ENCODE measurements at regions not wholly inside any gene's neighbourhood (a gene's known extent, or its start where the extent isn't known, plus 50 kb on each side); places are given as distances from the start of the nearest gene placed in this dataset.

GRCh38 chr1:188295157-188295556 is 1466.4 kb downstream of the PLA2G4A start:
- H3K27ac ChIP-seq, result no peak overlapping the region
- H3K36me3 ChIP-seq, result no peaks in the 10 kb centered on the region
- H3K4me1 ChIP-seq, result no peaks in the 10 kb centered on the region
- no peaks in the 10 kb centered on the region for H3K9me3 ChIP-seq (replicated peaks)
- no peak overlapping the region for H3K4me3 ChIP-seq
- no peaks in the 10 kb centered on the region for H3K27me3 ChIP-seq
- no peak for DNase-seq

- DNase-seq, result no peak
- no peaks in the 10 kb centered on the region for H3K27me3 ChIP-seq
- H3K4me3 ChIP-seq, result no peak overlapping the region
- H3K4me1 ChIP-seq, result no peaks in the 10 kb centered on the region
- H3K27ac ChIP-seq, result no peak overlapping the region
- H3K9me3 ChIP-seq (replicated peaks), result no peaks in the 10 kb centered on the region
- no peaks in the 10 kb centered on the region for H3K36me3 ChIP-seq
Measured at GRCh38 chr1:188302746-188303145, 1474.0 kb downstream of the PLA2G4A start.

GRCh38 chr1:188314557-188315137 is 1485.9 kb downstream of the PLA2G4A start:
- Histone ChIP-seq H3K4me3 (no peak overlapping the region), H3K27me3 (no peaks in the 10 kb centered on the region), H3K36me3 (no peaks in the 10 kb centered on the region), H3K27ac (no peak overlapping the region), H3K4me1 (no peaks in the 10 kb centered on the region), H3K9me3 (replicated peaks) (no peaks in the 10 kb centered on the region)
- peak in 1 of 2 experiments; percentile 6 for DNase-seq

GRCh38 chr1:188317894-188318293 is 1489.1 kb downstream of the PLA2G4A start:
- Histone ChIP-seq H3K27me3 (no peaks in the 10 kb centered on the region), H3K9me3 (replicated peaks) (no peaks in the 10 kb centered on the region), H3K4me1 (no peaks in the 10 kb centered on the region), H3K27ac (no peak overlapping the region), H3K36me3 (no peaks in the 10 kb centered on the region), H3K4me3 (no peak overlapping the region)
- no peak for DNase-seq

DNA sequence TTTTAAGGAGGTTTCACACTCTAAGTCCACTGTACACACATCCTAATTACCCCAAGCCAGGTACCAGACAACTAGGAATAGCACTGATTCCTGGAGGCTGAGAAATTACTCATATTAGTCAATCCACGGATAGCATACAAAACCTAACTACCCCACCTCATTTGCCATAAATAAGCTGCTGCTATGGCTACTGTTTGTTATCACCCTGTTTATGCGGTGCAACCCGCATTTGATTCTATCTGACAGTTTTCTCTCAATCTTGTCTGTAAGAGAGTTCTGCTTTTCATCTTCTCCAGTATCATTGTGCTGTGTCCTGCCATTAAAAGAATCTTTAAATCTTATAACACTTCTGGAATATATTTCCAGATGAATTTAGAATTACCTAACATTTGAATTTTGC is 1496.5 kb downstream of the PLA2G4A start:
- Histone ChIP-seq H3K4me1 (no peaks in the 10 kb centered on the region), H3K36me3 (no peaks in the 10 kb centered on the region), H3K4me3 (no peak overlapping the region), H3K9me3 (replicated peaks) (no peaks in the 10 kb centered on the region), H3K27me3 (no peaks in the 10 kb centered on the region), H3K27ac (no peak overlapping the region)
- DNase-seq, result no peak

DNA sequence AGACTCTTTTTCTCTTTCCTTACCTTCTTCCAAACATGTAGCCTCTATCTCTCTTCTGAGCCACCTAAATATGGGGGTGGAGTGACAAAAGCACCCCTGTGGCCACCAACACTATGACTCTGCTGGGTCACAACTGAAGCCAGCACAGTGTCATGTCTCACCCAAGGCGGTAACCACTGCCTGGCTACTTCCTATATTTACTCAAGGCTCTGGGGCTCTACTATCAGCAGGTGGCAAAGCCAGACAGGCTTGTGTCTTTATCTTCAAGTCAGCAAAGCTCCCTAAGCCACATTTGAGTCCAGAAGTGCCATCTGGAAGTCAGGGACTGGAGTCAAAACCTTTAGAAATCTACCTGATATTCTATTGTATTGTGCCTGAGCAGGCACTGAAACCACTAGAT is 1515.2 kb downstream of the PLA2G4A start:
- no peaks in the 10 kb centered on the region for H3K27me3 ChIP-seq
- DNase-seq, result no peak
- H3K4me1 ChIP-seq, result no peaks in the 10 kb centered on the region
- no peak overlapping the region for H3K4me3 ChIP-seq
- H3K27ac ChIP-seq, result no peak overlapping the region
- no peaks in the 10 kb centered on the region for H3K36me3 ChIP-seq
- H3K9me3 ChIP-seq (replicated peaks), result no peaks in the 10 kb centered on the region

- Histone ChIP-seq H3K36me3 (no peaks in the 10 kb centered on the region), H3K27ac (no peak overlapping the region), H3K4me3 (no peak overlapping the region), H3K9me3 (replicated peaks) (no peaks in the 10 kb centered on the region), H3K4me1 (no peaks in the 10 kb centered on the region), H3K27me3 (no peaks in the 10 kb centered on the region)
- no peak for DNase-seq
Measured at GRCh38 chr1:188350104-188350503, 1521.4 kb downstream of the PLA2G4A start.

DNA sequence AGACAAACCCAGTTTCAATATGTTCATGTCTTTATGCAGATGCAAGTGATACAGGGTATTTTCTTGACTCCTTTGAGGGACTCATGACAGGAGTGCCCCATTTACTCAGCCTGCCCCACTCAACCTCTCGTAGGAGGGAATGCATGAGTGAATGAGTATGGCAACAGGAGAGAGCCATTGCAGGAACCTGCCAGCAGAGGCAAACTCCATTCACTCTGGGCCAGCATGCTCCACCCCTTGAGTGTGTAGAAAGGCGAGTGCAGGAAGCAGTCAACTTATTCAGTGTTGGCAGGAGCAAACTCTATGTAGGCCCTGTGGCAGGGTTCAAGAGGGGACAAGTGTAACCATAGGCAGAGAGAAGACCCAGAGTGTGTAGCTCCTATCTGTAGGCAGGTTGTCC is 1526.3 kb downstream of the PLA2G4A start:
- Histone ChIP-seq H3K4me1 (no peaks in the 10 kb centered on the region), H3K36me3 (no peaks in the 10 kb centered on the region), H3K27me3 (no peaks in the 10 kb centered on the region), H3K4me3 (no peak overlapping the region), H3K27ac (no peak overlapping the region), H3K9me3 (replicated peaks) (no peaks in the 10 kb centered on the region)
- DNase-seq, result no peak

DNA sequence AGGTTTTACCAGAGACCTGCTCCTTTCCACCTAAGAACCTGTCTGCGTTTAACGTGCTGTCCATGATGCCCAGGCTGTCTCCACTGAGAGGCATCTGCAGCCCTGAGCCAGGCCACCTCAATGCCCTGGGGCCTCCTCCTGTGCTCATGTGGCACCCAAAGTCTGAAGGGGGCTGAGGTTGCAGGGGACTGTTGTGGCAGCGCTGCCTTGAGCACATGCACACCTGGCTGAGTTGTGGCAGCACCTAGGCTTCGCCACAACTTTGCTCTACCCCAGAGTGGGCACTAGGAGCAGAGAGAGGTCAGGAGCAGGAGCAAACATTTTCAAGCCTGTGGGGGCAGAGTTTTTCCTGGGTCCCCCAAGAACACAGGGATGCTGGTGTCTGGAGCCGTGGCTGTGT is 1527.1 kb downstream of the PLA2G4A start:
- no peaks in the 10 kb centered on the region for H3K4me1 ChIP-seq
- H3K27ac ChIP-seq, result no peak overlapping the region
- H3K36me3 ChIP-seq, result no peaks in the 10 kb centered on the region
- H3K4me3 ChIP-seq, result no peak overlapping the region
- no peak for DNase-seq
- H3K9me3 ChIP-seq (replicated peaks), result no peaks in the 10 kb centered on the region
- H3K27me3 ChIP-seq, result no peaks in the 10 kb centered on the region

DNA sequence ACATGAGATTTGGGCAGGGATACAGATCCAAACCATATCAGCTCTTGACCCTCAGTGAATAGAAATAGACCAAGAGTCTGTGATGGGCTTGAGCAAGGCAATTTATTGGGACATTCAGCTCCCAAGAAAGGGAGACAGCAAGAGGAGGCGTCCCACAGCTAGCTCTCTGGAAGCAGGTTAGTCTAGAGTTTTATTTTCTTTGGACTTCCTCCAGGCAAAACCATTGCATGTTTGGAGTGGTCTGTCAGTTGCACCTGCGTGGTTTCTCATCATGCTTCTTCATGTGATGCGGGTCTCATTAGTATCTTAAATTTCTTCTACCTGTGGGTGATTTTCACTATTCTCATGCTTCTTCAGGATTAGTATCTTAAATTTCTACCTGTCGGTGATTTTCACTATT is 1530.6 kb downstream of the PLA2G4A start:
- no peak overlapping the region for H3K4me3 ChIP-seq
- no peak overlapping the region for H3K27ac ChIP-seq
- H3K9me3 ChIP-seq (replicated peaks), result no peaks in the 10 kb centered on the region
- H3K36me3 ChIP-seq, result no peaks in the 10 kb centered on the region
- no peaks in the 10 kb centered on the region for H3K4me1 ChIP-seq
- no peaks in the 10 kb centered on the region for H3K27me3 ChIP-seq
- no peak for DNase-seq

DNA sequence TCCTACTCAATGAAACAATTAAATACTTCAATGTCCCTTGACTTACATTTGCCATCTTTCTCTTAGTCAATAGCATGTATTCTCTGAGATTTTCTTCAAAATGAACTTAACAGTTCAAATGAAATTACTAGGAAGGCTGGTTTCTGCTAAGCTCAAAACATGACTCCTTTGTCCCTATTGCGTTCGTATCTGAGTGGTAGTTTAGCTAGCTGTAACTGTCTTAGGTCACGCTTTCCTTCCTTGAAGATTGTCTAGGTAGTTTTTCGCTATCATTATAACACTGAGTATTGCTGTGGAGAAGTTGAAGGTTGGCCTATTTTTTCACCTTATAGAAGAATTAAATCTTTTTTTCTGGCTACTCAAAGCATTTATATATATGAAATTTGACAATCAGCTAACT is 1535.2 kb downstream of the PLA2G4A start:
- no peak for DNase-seq
- Histone ChIP-seq H3K36me3 (no peaks in the 10 kb centered on the region), H3K27ac (no peak overlapping the region), H3K4me3 (no peak overlapping the region), H3K4me1 (no peaks in the 10 kb centered on the region), H3K27me3 (no peaks in the 10 kb centered on the region), H3K9me3 (replicated peaks) (no peaks in the 10 kb centered on the region)

DNA sequence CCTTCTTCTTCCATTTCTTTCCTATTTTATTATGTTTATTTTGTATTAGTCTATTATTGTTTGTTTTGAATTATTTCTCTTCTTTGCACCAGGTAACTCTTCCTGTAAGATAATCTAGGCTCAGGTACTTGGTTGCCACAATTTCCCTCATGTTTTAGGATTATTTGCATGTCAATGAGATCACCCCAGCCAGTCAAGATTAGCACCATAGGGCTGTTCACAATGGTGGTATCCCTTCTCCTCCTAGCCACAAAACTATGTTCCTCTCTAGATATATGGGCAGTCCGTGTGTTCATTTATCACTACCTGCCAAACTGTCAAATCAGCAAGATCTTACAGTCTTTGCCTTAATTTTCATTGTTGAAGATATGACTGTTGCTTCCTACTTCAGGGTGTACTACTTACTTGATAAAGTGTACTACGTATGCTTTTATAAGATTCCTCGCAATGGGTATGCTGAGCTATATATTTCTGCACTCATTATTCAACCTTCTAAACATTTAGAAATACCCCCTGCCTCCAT is 1536.2 kb downstream of the PLA2G4A start:
- DNase-seq, result no peak
- no peaks in the 10 kb centered on the region for H3K27me3 ChIP-seq
- no peaks in the 10 kb centered on the region for H3K4me1 ChIP-seq
- H3K4me3 ChIP-seq, result no peak overlapping the region
- no peak overlapping the region for H3K27ac ChIP-seq
- no peaks in the 10 kb centered on the region for H3K9me3 ChIP-seq (replicated peaks)
- H3K36me3 ChIP-seq, result no peaks in the 10 kb centered on the region

- DNase-seq, result no peak
Measured at GRCh38 chr1:188365874-188366273, 1537.1 kb downstream of the PLA2G4A start.

GRCh38 chr1:188367661-188368060 is 1538.9 kb downstream of the PLA2G4A start:
- Histone ChIP-seq H3K4me1 (no peaks in the 10 kb centered on the region), H3K36me3 (no peaks in the 10 kb centered on the region), H3K9me3 (replicated peaks) (no peaks in the 10 kb centered on the region), H3K4me3 (no peak overlapping the region), H3K27ac (no peak overlapping the region), H3K27me3 (no peaks in the 10 kb centered on the region)
- DNase-seq, result no peak

More at GRCh38 chr1:188365874-188366273, 1537.1 kb downstream of the PLA2G4A start:
- Histone ChIP-seq H3K27ac (no peak overlapping the region), H3K36me3 (no peaks in the 10 kb centered on the region), H3K27me3 (no peaks in the 10 kb centered on the region), H3K4me3 (no peak overlapping the region), H3K9me3 (replicated peaks) (no peaks in the 10 kb centered on the region), H3K4me1 (no peaks in the 10 kb centered on the region)

DNA sequence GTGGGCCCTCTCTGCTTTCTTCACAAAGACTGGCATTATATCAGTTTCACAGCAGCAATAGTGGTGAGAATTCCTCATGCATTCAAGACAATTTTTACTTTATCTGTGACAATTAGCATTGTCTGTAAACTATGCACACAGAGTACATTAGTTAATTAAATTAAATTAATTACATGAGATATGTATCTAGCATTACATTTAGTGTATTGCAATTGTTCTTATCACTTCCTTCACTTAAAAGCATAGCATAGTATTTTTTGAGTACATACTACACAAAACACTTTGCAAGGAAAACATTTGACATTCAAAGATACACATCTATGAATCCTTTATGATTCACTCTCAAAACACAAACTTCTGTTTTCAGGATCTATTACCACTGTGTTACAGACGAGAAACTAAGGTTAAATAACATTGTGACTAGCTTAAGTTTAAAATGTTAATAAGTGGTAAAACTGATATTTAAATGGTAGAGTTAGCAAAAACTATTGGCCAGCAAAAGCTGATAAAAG is 1542.6 kb downstream of the PLA2G4A start:
- no peaks in the 10 kb centered on the region for H3K4me1 ChIP-seq
- H3K27ac ChIP-seq, result no peak overlapping the region
- no peak overlapping the region for H3K4me3 ChIP-seq
- DNase-seq, result no peak
- H3K36me3 ChIP-seq, result no peaks in the 10 kb centered on the region
- no peaks in the 10 kb centered on the region for H3K9me3 ChIP-seq (replicated peaks)
- no peaks in the 10 kb centered on the region for H3K27me3 ChIP-seq

DNA sequence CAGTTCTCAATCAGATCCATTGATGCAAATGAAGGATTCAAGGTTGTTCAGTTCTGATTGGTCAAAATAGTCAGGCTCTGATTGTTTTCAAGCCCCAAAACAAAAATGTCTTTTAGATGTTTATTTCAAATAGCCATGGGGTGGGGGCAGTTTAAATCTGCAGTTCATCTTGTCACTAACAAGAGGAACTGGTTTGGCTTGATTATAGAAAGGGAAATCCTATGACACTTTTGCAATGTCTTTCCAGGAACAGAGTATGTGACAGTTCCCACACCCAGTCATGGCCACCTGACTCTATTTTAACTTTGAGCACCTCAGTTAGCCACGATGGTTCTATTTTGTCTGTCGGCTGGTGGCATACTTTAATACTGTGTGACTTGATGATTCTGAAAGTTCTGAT is 1544.1 kb downstream of the PLA2G4A start:
- no peaks in the 10 kb centered on the region for H3K27me3 ChIP-seq
- H3K4me1 ChIP-seq, result no peaks in the 10 kb centered on the region
- no peak overlapping the region for H3K4me3 ChIP-seq
- no peaks in the 10 kb centered on the region for H3K9me3 ChIP-seq (replicated peaks)
- no peak overlapping the region for H3K27ac ChIP-seq
- no peak for DNase-seq
- no peaks in the 10 kb centered on the region for H3K36me3 ChIP-seq
